Loucy (cell line): ENCODE measurements at regions not wholly inside any gene's neighbourhood (a gene's known extent, or its start where the extent isn't known, plus 50 kb on each side); places are given as distances from the start of the nearest gene placed in this dataset.
"Not testable (repeated sequence)": the region's sequence is repeated elsewhere in the genome, so short reads cannot be mapped to it uniquely, and the experiment has no call there.

Experiments
- H2AFZ ChIP-seq: fragments of 200-600 bp; sonication (generic); 2 replicates; pipeline ENCODE4 v1.6.0; 2016; ENCODE audit warnings: antibody characterized with exemption, mild to moderate bottlenecking, low read length, moderate library complexity
- H3F3A ChIP-seq: fragments of 200-600 bp; 2 replicates; pipeline ENCODE4 v1.6.0; 2016; ENCODE audit warnings: antibody characterized with exemption, low read depth, mild to moderate bottlenecking
- H3K27me3 ChIP-seq: fragments of 200-600 bp; sonication (generic); 2 replicates; pipeline ENCODE4 v1.6.1; 2014; ENCODE audit warnings: low read length, mild to moderate bottlenecking; ENCODE audit not compliant: insufficient read depth, poor library complexity, severe bottlenecking
- H3K36me3 ChIP-seq: fragments of 200-600 bp; sonication (generic); 2 replicates; pipeline ENCODE4 v1.6.1; 2016; ENCODE audit warnings: low read length; ENCODE audit not compliant: insufficient read depth
- H3K4me1 ChIP-seq: fragments of 200-600 bp; sonication (generic); 2 replicates; pipeline ENCODE4 v1.5.1; 2014; ENCODE audit warnings: low read length, mild to moderate bottlenecking; ENCODE audit not compliant: insufficient read depth, poor library complexity, severe bottlenecking
- H3K4me2 ChIP-seq: fragments of 200-600 bp; sonication (generic); 2 replicates; pipeline ENCODE4 v1.6.0; 2014; ENCODE audit warnings: antibody characterized with exemption, low read length, low read depth, mild to moderate bottlenecking; ENCODE audit not compliant: poor library complexity, severe bottlenecking
- H3K4me3 ChIP-seq: fragments of 200-600 bp; sonication (generic); 2 replicates; pipeline ENCODE4 v1.5.1; 2014; ENCODE audit warnings: low read length, mild to moderate bottlenecking, mixed read lengths; ENCODE audit not compliant: poor library complexity, severe bottlenecking
- H3K79me2 ChIP-seq: fragments of 200-600 bp; sonication (generic); 2 replicates; pipeline ENCODE4 v1.6.1; 2014; ENCODE audit warnings: low read length; ENCODE audit not compliant: insufficient read depth
- H3K9ac ChIP-seq: fragments of 200-600 bp; sonication (generic); 2 replicates; pipeline ENCODE4 v1.6.0; 2014; ENCODE audit warnings: mild to moderate bottlenecking, low read depth, low read length, moderate library complexity; ENCODE audit not compliant: poor library complexity, severe bottlenecking
- H3K9me2 ChIP-seq: fragments of 200-600 bp; sonication (generic); replicated peaks from 2 replicates; pipeline ENCODE4 v1.6.1; 2016; ENCODE audit warnings: low read depth, low read length, mixed read lengths
- H3K9me3 ChIP-seq: fragments of 200-600 bp; sonication (generic); 2 replicates; pipeline ENCODE4 v1.6.1; 2014; ENCODE audit warnings: mild to moderate bottlenecking, antibody characterized with exemption, low read length, low read depth; ENCODE audit not compliant: insufficient read depth
- H4K20me1 ChIP-seq: fragments of 200-600 bp; sonication (generic); 2 replicates; pipeline ENCODE4 v1.6.0; 2014; ENCODE audit warnings: antibody characterized with exemption, low read length, mild to moderate bottlenecking; ENCODE audit not compliant: insufficient read depth, poor library complexity, severe bottlenecking
- EZH2phosphoT487 ChIP-seq: fragments of 200-600 bp; IDR thresholded peaks from 2 replicates; pipeline ENCODE4 v1.6.1; 2018; ENCODE audit warnings: antibody characterized with exemption, mild to moderate bottlenecking, moderate library complexity, borderline replicate concordance
- TF ChIP-seq, protein P1 (sequence below): fragments of 200-600 bp; sonication (generic); conservative IDR thresholded peaks from 2 replicates; pipeline ENCODE4 v1.5.1; 2014; ENCODE audit warnings: mild to moderate bottlenecking, antibody characterized with exemption, low read length

DNA sequence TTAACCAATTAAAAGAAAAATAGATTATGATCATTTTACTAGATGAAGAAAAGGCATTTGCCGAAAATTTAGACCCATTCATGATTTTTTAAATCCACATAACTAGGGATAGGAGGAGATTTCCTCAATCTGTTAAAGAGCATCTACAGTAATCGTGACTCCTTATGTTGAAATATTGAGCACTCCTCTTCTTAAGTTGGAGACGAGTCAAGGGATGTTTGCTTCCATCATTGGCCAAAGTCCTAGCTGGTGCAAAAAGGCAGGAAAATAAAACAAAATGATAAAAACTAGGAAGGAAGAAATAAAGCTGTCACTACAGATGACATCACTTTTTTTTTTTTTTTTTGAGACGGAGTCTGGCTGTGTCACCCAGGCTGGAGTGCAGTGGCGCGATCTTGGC is 245.6 kb upstream of the KAZN start:
- Histone ChIP-seq H3K9me3 (no peaks in the 10 kb centered on the region; the same call in 1 of the 2 replicates), H2AFZ (no peak overlapping the region), H3K4me1 (no peaks in the 10 kb centered on the region), H3K79me2 (no peaks in the 10 kb centered on the region), H3K36me3 (no peaks in the 10 kb centered on the region), H4K20me1 (no peaks in the 10 kb centered on the region), H3K4me2 (no peak overlapping the region), H3K4me3 (no peak overlapping the region), H3K27me3 (no peaks in the 10 kb centered on the region), H3K9ac (no peak overlapping the region), H3F3A (no peaks in the 10 kb centered on the region), H3K9me2 (no peaks in the 10 kb centered on the region)
- no peak for TF ChIP-seq EZH2phosphoT487
- TF ChIP-seq, protein P1, sequence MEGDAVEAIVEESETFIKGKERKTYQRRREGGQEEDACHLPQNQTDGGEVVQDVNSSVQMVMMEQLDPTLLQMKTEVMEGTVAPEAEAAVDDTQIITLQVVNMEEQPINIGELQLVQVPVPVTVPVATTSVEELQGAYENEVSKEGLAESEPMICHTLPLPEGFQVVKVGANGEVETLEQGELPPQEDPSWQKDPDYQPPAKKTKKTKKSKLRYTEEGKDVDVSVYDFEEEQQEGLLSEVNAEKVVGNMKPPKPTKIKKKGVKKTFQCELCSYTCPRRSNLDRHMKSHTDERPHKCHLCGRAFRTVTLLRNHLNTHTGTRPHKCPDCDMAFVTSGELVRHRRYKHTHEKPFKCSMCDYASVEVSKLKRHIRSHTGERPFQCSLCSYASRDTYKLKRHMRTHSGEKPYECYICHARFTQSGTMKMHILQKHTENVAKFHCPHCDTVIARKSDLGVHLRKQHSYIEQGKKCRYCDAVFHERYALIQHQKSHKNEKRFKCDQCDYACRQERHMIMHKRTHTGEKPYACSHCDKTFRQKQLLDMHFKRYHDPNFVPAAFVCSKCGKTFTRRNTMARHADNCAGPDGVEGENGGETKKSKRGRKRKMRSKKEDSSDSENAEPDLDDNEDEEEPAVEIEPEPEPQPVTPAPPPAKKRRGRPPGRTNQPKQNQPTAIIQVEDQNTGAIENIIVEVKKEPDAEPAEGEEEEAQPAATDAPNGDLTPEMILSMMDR = no peak

DNA sequence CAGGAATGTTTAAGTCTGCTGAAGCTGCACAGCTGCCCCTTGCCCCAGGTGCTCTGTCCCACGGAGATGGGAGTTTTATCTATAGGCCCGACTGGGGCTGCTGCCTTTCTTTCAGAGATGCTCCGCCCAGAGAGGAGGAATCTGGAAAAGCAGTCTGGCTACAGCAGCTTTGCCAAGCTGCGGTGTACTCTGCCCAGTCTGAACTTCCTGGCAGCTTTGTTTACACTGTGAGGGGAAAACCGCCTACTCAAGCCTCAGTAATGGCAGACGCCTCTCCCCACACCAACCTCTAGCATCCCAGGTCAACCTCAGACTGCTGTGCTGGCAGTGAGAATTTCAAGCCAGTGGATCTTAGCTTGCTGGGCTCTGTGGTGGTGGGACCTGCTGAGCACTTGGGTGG is 237.5 kb upstream of the KAZN start:
- H2AFZ ChIP-seq, H3K9me3 ChIP-seq, H4K20me1 ChIP-seq, H3K4me2 ChIP-seq, H3K4me1 ChIP-seq, H3K79me2 ChIP-seq, H3K9ac ChIP-seq, H3F3A ChIP-seq, H3K36me3 ChIP-seq, H3K9me2 ChIP-seq, H3K4me3 ChIP-seq, H3K27me3 ChIP-seq: not testable (repeated sequence)

DNA sequence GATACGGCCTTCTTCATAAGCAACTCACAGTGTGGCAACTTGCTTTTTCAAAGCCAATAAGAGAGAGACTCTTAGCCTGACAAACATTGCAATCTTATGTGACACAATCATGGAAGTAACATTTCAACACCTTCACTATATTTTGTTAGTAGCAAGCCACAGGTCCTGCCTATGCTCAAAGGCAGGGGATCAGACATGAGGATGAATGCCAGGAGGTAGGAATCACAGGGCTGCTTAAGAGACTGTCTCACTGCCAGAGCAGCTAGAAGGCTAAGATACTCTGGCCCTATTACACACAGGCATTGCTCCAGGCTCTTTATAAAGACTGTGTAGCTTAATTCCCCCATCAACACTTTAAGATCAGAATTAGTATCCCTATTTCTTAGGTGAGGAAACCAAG is 236.2 kb upstream of the KAZN start:
- TF ChIP-seq EZH2phosphoT487 = no peak
- H3K4me3 ChIP-seq = no peak overlapping the region
- H3K9me2 ChIP-seq = no peaks in the 10 kb centered on the region
- no peaks in the 10 kb centered on the region for H4K20me1 ChIP-seq
- H2AFZ ChIP-seq = no peak overlapping the region
- no peaks in the 10 kb centered on the region for H3K36me3 ChIP-seq
- H3K4me1 ChIP-seq = no peaks in the 10 kb centered on the region
- H3K4me2 ChIP-seq = no peak overlapping the region
- H3F3A ChIP-seq = no peaks in the 10 kb centered on the region
- no peak overlapping the region for H3K9ac ChIP-seq
- no peaks in the 10 kb centered on the region for H3K27me3 ChIP-seq
- no peaks in the 10 kb centered on the region for H3K79me2 ChIP-seq
- peaks cover 4% of the 10 kb centered on the region; the same call in 1 of the 2 replicates for H3K9me3 ChIP-seq

DNA sequence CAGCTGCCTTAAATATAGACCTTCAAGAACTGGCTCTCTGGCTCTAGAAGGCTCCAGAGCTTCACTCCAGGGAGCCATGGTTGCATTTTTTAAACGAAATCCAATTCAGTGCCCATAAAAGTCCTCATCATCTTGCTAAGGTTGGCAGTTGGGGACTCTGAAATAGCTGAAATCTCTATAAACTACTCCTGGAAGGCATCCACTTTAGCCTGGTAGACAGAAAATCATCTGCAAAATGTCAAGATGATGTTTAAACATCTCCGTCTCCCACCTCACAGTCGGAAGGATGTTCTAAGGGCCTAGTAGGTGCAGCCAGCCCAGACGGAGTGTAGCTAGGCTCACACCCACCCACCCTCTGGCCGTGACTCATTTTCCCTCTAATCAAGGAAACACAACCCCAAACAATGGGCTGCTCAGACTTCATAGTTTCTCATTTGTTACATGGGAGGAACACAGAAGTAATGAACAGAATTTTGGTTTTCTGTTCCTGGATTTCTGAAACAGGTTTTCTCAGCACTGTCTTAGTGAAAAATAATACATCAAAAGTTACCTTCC is 235.4 kb upstream of the KAZN start:
- Histone ChIP-seq H3K9me3 (peaks cover 4% of the 10 kb centered on the region; the same call in 1 of the 2 replicates), H2AFZ (no peak overlapping the region), H4K20me1 (no peaks in the 10 kb centered on the region), H3K4me2 (no peak overlapping the region), H3K9ac (no peak overlapping the region), H3K4me1 (no peaks in the 10 kb centered on the region), H3K9me2 (no peaks in the 10 kb centered on the region), H3K79me2 (no peaks in the 10 kb centered on the region), H3K36me3 (no peaks in the 10 kb centered on the region), H3K27me3 (no peaks in the 10 kb centered on the region), H3K4me3 (no peak overlapping the region), H3F3A (no peaks in the 10 kb centered on the region)
- no peak for TF ChIP-seq EZH2phosphoT487
- TF ChIP-seq, protein P1 = no peak
